Sigmoid colon (tissue), 6 donors: ENCODE measurements at regions not wholly inside any gene's neighbourhood (a gene's known extent, or its start where the extent isn't known, plus 50 kb on each side); places are given as distances from the start of the nearest gene placed in this dataset.

Experiments used
- DNase-seq: peaks from one replicate; pipeline ENCODE4 v3.0.0-alpha.2; 2019
- H3K27ac ChIP-seq, 4 donors: fragments of 200-600 bp; sonication (generic); one replicate each; pipeline ENCODE4 v1.5.1; 2016 to 2019; ENCODE audit warnings: mild to moderate bottlenecking in 1 of 4
- H3K27me3 ChIP-seq, 3 donors: fragments of 200-600 bp; sonication (generic); one replicate each; pipeline ENCODE4 v1.5.1; 2019; ENCODE audit warnings: mild to moderate bottlenecking in 1 of 3
- H3K36me3 ChIP-seq, 4 donors: fragments of 200-600 bp; sonication (generic); one replicate each; pipeline ENCODE4 v1.5.1; 2016 to 2019
- H3K4me1 ChIP-seq, 4 donors: fragments of 200-600 bp; sonication (generic); one replicate each; pipeline ENCODE4 v1.5.1; 2017 to 2019
- H3K4me3 ChIP-seq, 4 donors: fragments of 200-600 bp; sonication (generic); one replicate each; pipeline ENCODE4 v1.5.1; 2017 to 2019; ENCODE audit warnings: mild to moderate bottlenecking in 2 of 4, moderate library complexity in 1 of 4
- H3K9me3 ChIP-seq, 4 donors: fragments of 200-600 bp in 3 of 4; sonication (generic) in 3 of 4; one replicate each; pipeline versions ENCODE4 v1.5.1 to v1.6.1; 2013 to 2019
- EP300 ChIP-seq, 4 donors: sonication (generic); formaldehyde crosslinking; IDR thresholded peaks; one replicate each; pipeline ENCODE4 v1.6.1; 2017; ENCODE audit warnings: antibody characterized with exemption in 4 of 4
- POLR2A ChIP-seq, 2 donors: fragments of 450-650 bp; IDR thresholded peaks; one replicate each; pipeline ENCODE4 v1.6.1; 2016; ENCODE audit warnings: antibody characterized with exemption in 2 of 2, mild to moderate bottlenecking in 2 of 2, moderate library complexity in 2 of 2
- POLR2AphosphoS5 ChIP-seq, 4 donors: sonication (generic); formaldehyde crosslinking; IDR thresholded peaks; one replicate each; pipeline ENCODE4 v1.6.1; 2017; ENCODE audit warnings: antibody characterized with exemption in 4 of 4
- WGBS, 2 donors: extraction: QIAGEN DNeasy Blood & Tissue Kit; methylation state at CpG; one replicate each; pipeline ENCODE4 v1.1.7; 2013; 5-methylcytosine and 5-hydroxymethylcytosine counted together
- intact Hi-C: fragments of 100-400 bp; cut with DNase I; formaldehyde crosslinking; loops from one replicate; pipeline ENCODE4 v1.15.1; 2023
- TF ChIP-seq, protein P1 (sequence below), 4 experiments: fragments of 450-650 bp in 3 of 4; fragments of 200-600 bp in 1 of 4; IDR thresholded peaks; one replicate each; pipeline ENCODE4 v1.5.1; 2016 to 2019; ENCODE audit warnings: antibody characterized with exemption in 4 of 4, mild to moderate bottlenecking in 3 of 4, moderate library complexity in 2 of 4
- donor health status: healthy with polysubstance abuse.
- donor health status: healthy.

DNA sequence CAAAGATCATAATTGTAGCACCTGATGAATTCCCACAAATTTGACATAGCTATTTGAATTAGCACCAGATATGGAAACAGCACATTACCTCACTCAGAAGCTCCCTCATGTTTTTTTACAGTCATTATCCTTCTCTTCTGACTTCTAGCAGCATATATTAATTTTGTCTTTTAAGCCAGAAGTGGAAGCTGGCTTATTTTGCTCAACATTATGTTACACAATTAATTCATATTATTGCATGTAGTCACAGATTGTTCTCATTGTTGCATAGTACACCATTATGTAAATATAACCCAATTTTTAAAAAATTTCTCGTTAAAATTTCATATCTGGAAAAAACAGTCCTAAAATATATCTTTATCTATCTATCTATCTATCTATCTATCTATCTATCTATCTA, 762.3 kb downstream of the TUSC7 start:
- DNase-seq, result no peak
- intact Hi-C loops, result no loop called here
- Histone ChIP-seq H3K4me3 (no peak overlapping the region), H3K4me1 (no peaks in the 10 kb centered on the region), H3K27ac (no peak overlapping the region), H3K9me3 (no peaks in the 10 kb centered on the region), H3K27me3 (no peaks in the 10 kb centered on the region), H3K36me3 (no peaks in the 10 kb centered on the region)
- 37 to 40% methylated on average over 1 of the region's 1 CpG for WGBS, 2 donors
- TF ChIP-seq EP300 (IDR thresholded peaks at IDR 0.05) (no peak), POLR2A (IDR thresholded peaks at IDR 0.05) (no peak), POLR2AphosphoS5 (IDR thresholded peaks at IDR 0.05) (no peak)
- TF ChIP-seq, protein P1, sequence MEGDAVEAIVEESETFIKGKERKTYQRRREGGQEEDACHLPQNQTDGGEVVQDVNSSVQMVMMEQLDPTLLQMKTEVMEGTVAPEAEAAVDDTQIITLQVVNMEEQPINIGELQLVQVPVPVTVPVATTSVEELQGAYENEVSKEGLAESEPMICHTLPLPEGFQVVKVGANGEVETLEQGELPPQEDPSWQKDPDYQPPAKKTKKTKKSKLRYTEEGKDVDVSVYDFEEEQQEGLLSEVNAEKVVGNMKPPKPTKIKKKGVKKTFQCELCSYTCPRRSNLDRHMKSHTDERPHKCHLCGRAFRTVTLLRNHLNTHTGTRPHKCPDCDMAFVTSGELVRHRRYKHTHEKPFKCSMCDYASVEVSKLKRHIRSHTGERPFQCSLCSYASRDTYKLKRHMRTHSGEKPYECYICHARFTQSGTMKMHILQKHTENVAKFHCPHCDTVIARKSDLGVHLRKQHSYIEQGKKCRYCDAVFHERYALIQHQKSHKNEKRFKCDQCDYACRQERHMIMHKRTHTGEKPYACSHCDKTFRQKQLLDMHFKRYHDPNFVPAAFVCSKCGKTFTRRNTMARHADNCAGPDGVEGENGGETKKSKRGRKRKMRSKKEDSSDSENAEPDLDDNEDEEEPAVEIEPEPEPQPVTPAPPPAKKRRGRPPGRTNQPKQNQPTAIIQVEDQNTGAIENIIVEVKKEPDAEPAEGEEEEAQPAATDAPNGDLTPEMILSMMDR (IDR thresholded peaks at IDR 0.05), result no peak

DNA sequence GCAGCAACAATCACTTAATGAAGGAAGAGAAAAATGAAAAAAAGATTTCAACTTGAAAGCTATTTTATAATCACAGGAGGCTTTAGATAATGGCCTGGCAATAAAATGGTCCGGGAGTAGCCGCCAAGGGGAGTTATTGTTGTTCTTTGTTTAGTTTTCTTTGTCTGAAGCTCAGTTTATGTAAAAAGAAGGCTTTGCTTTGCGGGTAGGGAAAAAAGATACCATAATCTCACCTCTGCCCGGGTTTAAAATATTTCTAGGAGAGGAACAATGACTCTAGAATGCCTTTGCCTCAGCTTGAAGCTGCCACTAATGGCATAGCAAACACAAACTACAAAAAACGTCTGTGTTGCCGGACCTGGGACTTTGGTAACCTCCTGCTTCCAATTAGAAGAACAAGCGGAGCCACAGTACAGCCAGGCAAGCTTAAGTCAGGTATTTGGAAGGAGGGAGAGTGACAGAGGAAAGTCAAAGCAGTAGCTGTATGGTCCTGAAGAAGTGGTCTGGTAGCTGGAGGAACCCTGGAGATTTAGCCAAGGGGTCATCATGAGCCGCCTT, 764.5 kb downstream of the TUSC7 start:
- no peaks in the 10 kb centered on the region for H3K4me1 ChIP-seq
- DNase-seq, result no peak
- H3K27me3 ChIP-seq, result no peaks in the 10 kb centered on the region
- TF ChIP-seq POLR2A (IDR thresholded peaks at IDR 0.05) (no peak), POLR2AphosphoS5 (IDR thresholded peaks at IDR 0.05) (no peak)
- no peaks in the 10 kb centered on the region for H3K9me3 ChIP-seq
- 24 to 62% methylated on average over 8 of the region's 8 CpGs for WGBS, 2 donors
- H3K36me3 ChIP-seq, result no peaks in the 10 kb centered on the region
- intact Hi-C loops, result no loop called here
- H3K27ac ChIP-seq, result no peak overlapping the region
- H3K4me3 ChIP-seq, result no peak overlapping the region

DNA sequence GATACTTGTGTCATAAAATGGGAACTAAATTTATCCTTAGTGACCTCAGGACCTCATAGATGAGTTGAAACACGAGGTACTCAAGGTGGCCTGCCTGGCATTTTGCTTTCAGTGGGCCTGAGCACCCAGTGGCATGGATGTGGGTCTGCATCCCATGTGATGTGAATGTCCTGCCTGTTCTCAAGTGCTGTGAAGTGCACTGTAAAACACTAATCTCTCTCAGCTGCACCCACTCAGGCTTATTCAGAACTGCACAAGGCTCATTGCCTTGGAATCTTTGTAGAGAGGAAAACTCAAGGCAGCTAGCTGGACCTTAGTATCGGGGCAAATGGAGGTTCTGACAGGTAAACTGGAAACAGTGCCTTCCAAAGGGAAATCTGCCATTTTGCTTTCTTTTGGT, 767.0 kb downstream of the TUSC7 start:
- H3K4me1 ChIP-seq, result no peaks in the 10 kb centered on the region
- no peak for DNase-seq
- H3K9me3 ChIP-seq, result no peaks in the 10 kb centered on the region
- no peak overlapping the region for H3K4me3 ChIP-seq
- TF ChIP-seq, protein P1 (IDR thresholded peaks at IDR 0.05), result no peak
- TF ChIP-seq POLR2AphosphoS5 (IDR thresholded peaks at IDR 0.05), result no peak
- TF ChIP-seq EP300 (IDR thresholded peaks at IDR 0.05), result no peak
- TF ChIP-seq POLR2A (IDR thresholded peaks at IDR 0.05), result no peak
- no peaks in the 10 kb centered on the region for H3K36me3 ChIP-seq
- no peak overlapping the region for H3K27ac ChIP-seq
- 67 to 68% methylated on average over 2 of the region's 2 CpGs for WGBS, 2 donors
- intact Hi-C loops, result no loop called here
- H3K27me3 ChIP-seq, result no peaks in the 10 kb centered on the region

DNA sequence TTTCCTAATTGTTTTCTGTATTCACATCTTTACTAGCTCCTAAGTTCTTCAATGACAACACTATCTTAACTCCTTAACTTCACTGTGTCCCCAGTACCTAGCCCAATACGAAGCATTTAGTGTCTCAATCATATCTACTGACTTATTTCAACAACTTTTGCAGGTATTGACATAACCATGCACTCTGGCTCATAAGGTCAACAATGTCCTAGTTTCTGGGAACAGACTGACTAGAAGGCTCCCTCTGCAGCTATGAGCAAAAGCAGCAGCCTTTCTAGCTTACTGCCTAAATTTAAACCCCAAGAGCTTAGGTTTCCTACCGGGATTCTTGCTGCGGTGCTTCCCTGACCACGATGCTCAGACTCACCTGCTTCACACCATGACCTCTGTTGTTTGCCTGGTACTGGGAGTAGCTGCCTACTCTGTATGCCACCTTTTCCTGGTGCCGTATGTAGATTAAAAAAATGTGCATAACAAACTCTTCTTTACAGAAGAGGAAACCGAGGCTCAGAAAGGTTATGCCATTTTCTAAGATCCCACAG, 767.7 kb downstream of the TUSC7 start:
- TF ChIP-seq, protein P1 (IDR thresholded peaks at IDR 0.05), result no peak
- TF ChIP-seq POLR2AphosphoS5 (IDR thresholded peaks at IDR 0.05) (no peak), POLR2A (IDR thresholded peaks at IDR 0.05) (no peak), EP300 (IDR thresholded peaks at IDR 0.05) (no peak)
- H3K36me3 ChIP-seq, result no peaks in the 10 kb centered on the region
- intact Hi-C loops, result no loop called here
- no peak overlapping the region for H3K4me3 ChIP-seq
- no peaks in the 10 kb centered on the region for H3K4me1 ChIP-seq
- no peak overlapping the region for H3K27ac ChIP-seq
- 84 to 86% methylated on average over 6 of the region's 6 CpGs for WGBS, 2 donors
- DNase-seq, result no peak
- H3K9me3 ChIP-seq, result no peaks in the 10 kb centered on the region
- H3K27me3 ChIP-seq, result no peaks in the 10 kb centered on the region

DNA sequence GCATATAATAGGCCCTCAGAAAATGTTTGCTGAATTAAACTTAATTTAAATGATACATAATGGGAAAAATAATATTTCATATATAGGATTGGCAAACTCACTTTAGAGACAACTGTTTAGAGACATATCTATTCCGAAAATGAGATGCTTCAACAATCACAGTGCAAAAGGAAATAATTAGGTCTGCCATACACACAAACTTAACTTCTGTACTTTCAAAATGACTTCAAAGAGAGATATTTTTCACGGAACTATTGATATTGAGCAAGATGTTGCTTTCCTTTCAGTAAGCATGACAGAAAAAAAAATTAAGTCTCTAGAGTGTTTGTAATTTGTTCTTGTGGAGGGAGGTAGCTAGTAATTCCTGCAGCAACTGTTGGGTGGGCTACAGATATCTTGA, 769.5 kb downstream of the TUSC7 start:
- H3K4me1 ChIP-seq, result no peaks in the 10 kb centered on the region
- no peak for DNase-seq
- TF ChIP-seq, protein P1 (IDR thresholded peaks at IDR 0.05), result no peak
- TF ChIP-seq POLR2AphosphoS5 (IDR thresholded peaks at IDR 0.05), result no peak
- TF ChIP-seq EP300 (IDR thresholded peaks at IDR 0.05), result no peak
- TF ChIP-seq POLR2A (IDR thresholded peaks at IDR 0.05), result no peak
- no peak overlapping the region for H3K27ac ChIP-seq
- no peaks in the 10 kb centered on the region for H3K27me3 ChIP-seq
- no peaks in the 10 kb centered on the region for H3K9me3 ChIP-seq
- no peak overlapping the region for H3K4me3 ChIP-seq
- WGBS, 2 donors, result 88 to 90% methylated on average over 2 of the region's 2 CpGs
- intact Hi-C loops, result no loop called here
- no peaks in the 10 kb centered on the region for H3K36me3 ChIP-seq
